Retinal pigment epithelial cell (primary cell): ENCODE measurements at regions not wholly inside any gene's neighbourhood (a gene's known extent, or its start where the extent isn't known, plus 50 kb on each side); places are given as distances from the start of the nearest gene placed in this dataset.

Experiments used
- DNase-seq: peaks from one replicate; pipeline ENCODE4 v3.0.0-alpha.2; 2010; ENCODE audit warnings: low read depth
- H3K4me3 ChIP-seq: 2 replicates; pipeline ENCODE4 v1.5.1; 2011; ENCODE audit warnings: mild to moderate bottlenecking, low read length, control low read depth, moderate library complexity
- CTCF ChIP-seq: conservative IDR thresholded peaks from 2 replicates; pipeline ENCODE4 v1.5.1; 2011; ENCODE audit warnings: low read depth, low read length, control low read depth, inconsistent platforms

DNA sequence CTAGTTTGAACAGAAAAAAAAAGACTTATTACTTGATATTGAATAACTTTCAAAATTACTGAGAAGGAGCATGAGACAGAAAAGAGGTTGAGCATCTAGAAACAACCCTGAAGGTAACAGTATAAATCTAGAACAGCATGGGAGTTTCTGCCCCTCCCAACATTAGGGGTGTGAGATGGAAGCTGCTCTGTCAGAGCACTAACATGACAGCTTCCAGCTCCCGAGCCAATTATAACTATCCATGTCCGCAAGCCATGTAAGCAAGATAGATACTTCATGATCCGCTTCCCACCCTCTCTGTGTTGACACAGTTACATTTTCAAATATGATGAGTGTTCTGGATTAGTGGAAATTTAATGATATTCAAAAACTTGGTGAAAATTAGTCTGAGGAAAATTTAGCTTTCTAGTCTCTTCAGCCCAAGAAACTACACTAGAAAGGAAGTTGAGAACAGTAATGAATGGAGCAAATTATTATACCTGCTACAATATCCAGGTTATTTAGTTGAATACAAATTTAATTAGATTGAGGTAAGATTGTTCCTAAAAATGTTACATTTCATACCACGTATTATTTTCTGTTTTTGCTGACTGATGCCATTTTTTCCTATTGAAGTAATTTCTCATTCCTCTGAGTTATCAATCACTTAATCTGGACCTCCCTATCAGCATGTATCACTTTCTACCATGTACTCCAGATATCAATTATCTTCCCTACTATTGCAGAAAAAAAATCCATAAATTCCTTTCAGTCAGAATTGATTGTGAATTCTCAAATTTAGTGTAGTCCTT, 129.3 kb upstream of the SLIT2 start:
- no peak overlapping the region for H3K4me3 ChIP-seq
- no peak for DNase-seq
- no peak for TF ChIP-seq CTCF

GRCh38 chr4:20119141-20119540, 132.6 kb upstream of the SLIT2 start:
- no peak for TF ChIP-seq CTCF
- DNase-seq: no peak
- no peak overlapping the region for H3K4me3 ChIP-seq

- no peak overlapping the region for H3K4me3 ChIP-seq
- DNase-seq: no peak
- no peak for TF ChIP-seq CTCF
These were observed 142.3 kb upstream of the SLIT2 start for GRCh38 chr4:20109391-20109790.

DNA sequence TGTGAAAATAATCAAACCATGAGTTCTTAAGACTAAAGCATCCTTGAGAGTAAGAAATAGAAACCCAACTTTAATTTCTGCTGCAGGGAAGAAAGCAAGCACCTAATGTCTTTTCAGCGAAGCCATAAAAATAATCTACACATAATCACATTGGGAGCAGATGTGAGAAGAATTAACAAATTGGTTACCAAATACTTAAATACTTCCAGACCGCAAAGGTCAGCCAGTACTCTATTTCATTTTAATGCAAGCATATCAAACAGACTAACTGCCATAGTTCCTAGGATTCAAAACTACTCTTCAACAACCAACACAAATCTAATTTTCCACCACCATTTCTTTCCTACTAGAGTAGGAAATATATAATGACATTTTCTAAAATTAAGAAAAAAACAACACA, 144.8 kb upstream of the SLIT2 start:
- DNase-seq: no peak
- H3K4me3 ChIP-seq: no peak overlapping the region
- TF ChIP-seq CTCF: no peak

GRCh38 chr4:20101831-20102230, 149.9 kb upstream of the SLIT2 start:
- DNase-seq: no peak
- H3K4me3 ChIP-seq: no peak overlapping the region
- no peak for TF ChIP-seq CTCF

GRCh38 chr4:20096911-20097310, 154.8 kb upstream of the SLIT2 start:
- DNase-seq: no peak
- no peak overlapping the region for H3K4me3 ChIP-seq
- no peak for TF ChIP-seq CTCF

DNA sequence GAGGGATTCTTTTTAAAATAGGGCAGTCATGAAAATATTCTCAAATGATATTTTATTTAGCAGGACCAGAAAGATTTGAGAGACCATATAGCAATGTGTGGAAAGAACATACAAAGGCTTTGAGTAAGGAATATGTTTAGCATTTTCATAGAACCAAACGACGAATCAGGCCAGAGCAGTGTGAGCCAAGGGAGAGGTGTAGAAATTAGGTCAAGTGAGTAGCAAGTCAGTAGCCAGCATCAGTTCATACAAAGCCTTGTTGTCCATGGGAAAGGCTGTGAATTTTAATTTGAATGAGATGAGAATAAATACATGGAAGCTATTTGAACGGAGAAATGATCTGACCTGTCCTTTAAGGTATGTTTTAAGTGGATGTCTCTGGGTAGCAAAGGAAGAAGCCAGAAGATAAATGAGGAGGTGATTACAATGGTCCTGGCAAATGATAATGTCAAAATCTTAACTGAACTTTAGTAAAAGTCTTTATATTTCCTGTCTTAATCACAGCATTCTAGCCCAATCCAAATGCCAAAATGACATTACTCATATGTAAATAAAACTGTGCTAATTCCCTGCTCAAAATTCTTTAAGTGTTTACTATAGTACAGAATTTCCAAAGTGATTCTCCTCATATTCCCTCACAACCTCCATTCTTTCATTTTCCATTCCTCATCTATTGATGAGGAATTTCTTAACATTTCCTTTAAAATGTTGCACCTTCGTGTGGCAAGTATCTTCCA, 155.7 kb upstream of the SLIT2 start:
- no peak for TF ChIP-seq CTCF
- DNase-seq: no peak
- H3K4me3 ChIP-seq: no peak overlapping the region
